Hematopoietic multipotent progenitor cell treated with erythropoietin and hydrocortisone succinate and interleukin-3 and kit ligand, for 4 days (in vitro differentiated cells): ENCODE measurements at regions not wholly inside any gene's neighbourhood (a gene's known extent, or its start where the extent isn't known, plus 50 kb on each side); places are given as distances from the start of the nearest gene placed in this dataset.
"Not testable (repeated sequence)": the region's sequence is repeated elsewhere in the genome, so short reads cannot be mapped to it uniquely, and the experiment has no call there.

Experiments used
- DNase-seq: peaks from one replicate; pipeline ENCODE4 v3.0.0-alpha.2; 2015

- no peak for DNase-seq
Observed at GRCh38 chr10:35959252-35959651, 317.2 kb upstream of the FZD8 start.

DNA sequence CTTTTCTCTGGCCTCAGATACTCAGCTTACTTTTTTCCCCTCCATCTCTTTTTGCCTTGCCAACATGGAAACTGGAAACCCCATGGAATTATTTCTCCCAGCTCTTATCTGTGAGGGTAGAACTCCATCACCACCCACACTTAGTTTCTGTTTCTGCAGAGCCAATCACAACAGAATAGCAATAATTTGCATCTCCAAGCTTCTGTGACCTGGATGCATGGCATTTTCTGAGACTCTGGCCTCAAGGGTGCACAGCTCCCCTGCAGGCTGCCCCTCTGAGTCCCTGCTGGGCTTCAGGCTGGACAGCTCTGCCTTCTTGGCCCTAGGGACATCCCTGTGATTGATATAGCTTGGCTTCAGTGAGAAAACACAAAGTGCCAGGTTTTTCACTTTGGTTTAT, 316.5 kb upstream of the FZD8 start:
- DNase-seq = not testable (repeated sequence)

GRCh38 chr10:35950701-35951100, 308.6 kb upstream of the FZD8 start:
- DNase-seq = no peak

DNA sequence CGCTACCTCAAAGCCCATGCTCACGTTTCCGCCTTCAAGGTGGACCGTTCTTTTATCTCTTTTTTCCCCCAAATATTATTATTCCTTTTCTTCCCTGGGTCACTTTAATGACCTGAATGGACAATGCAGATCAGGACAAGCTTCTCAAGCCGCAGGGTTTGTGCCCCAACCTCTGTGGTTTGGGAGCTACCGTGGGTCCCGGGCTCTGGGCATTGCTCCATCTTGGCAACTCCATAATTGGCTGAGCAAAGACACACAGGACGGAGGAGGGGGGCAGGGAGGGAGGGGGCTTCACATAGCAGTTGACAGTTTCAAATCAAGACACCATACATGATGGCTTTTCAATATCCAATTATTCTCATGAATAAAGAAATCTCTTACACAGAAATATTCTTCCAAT, 308.1 kb upstream of the FZD8 start:
- DNase-seq = no peak

GRCh38 chr10:35949811-35950211, 307.7 kb upstream of the FZD8 start:
- DNase-seq = no peak

DNA sequence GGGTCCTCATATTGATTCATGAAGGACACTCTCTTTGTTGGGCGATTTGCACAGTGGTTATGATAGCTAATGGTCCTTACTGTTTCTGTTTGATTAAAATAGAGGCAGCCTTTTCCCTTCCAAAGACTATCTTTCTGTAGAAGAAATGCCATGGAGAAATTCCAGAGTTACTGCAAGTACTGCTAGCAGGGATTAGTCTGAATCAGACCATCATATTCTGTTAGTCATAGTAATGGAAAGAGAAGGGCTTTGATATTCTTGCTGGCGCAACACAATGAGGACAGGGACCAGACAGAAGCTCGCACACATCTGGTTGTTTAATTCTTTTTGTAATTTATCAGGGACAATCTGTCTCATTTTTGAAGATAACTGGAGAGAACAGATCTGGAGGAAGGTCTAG, 304.5 kb upstream of the FZD8 start:
- no peak for DNase-seq

DNA sequence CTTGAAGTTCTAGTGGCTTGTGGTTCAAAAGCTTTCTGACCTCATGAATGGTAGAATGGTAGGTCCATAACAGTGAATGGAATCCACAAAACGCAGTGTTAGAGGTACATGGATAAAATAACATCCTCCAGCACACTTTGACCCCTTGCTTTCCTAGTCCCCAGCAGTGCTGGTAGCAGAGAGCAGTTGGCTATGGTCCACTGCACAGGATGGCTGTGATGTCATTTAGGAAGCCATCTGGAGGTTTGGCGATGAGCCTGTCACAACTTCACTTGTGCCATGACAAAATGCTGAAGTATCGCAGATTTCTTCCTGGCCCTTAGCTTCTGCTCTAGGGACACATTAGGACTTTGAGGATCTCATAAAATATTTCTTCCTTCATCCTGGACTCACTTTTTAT, 300.0 kb upstream of the FZD8 start:
- no peak for DNase-seq

DNA sequence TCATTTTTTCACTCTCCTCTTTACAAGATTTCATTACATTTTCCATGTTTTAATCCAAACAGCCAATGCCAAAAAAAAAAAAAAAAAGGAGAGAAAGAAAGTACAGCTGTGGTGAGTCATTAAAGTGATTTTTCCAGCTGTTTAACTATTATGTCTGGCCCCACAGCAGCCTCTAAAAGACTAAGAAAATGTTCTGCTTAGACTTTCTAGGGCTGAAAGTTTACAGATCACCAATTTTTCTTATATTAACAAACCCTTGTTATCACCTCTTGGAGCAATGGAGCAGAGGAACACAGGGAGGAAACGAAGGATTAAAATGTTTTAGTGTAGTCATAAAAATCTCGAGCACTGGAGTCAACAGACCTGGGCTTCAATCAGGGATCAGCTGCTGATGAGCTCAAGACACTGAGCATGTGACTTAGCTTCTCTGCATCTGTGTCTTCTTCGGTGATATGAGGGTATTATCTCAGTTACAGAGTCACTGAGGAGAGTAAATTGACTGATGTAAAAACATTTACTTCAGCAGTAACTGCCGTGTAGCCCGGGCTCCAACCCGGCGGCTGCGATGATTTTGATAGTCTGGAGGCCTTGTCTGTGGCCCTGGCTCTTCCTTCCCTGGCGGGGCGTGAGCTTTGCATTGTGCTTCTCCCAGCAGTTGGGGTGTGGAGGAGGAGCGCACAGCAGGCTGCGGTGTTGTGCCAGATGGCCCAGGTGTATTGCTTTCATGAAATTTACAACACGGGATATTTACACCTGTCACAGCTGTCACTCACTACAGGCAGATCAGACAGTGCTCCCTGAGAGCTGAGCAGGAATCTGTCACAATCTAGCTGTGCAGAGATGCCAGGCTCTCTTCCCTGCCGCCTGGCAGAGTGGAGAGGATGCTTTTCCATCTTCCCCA, 298.3 kb upstream of the FZD8 start:
- DNase-seq = no peak

DNA sequence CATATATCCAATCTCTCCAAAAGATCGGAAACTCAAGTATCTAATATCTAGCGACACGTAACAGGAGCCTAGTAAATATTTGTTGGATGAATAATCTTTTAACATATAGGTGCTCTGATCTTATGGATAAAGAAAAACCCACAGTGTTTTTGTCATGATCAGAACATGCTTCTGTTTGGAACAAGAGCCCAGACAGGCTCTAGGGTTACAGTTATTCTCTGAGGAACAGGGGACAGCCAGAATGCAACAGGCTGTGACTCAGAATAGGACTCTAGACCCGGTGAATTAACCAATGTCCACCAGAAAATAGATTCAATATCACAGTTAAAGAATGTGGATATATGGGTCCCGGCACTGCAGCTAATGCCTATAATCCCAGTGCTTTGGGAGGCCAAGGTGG, 296.1 kb upstream of the FZD8 start:
- no peak for DNase-seq

DNA sequence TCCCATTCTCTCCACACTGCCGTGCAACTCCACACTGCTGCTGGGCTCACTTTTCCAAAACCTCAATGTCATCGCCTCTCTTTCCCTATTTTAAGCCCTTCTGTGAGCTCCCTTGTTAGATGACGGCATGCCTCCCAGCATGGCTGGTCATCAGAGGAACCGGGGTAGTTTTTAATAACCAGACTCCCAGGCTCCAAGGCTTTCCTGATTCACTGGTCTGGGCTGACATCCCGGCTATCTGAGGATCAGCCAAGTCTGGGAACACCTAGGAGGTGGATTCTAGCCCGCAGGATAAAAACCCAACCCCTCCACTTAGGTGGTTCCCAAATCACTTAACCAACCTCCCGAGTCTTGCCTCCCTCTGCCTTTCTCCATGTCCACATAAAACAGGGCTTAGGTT, 295.4 kb upstream of the FZD8 start:
- no peak for DNase-seq

GRCh38 chr10:35934642-35934995, 292.5 kb upstream of the FZD8 start:
- no peak for DNase-seq

DNA sequence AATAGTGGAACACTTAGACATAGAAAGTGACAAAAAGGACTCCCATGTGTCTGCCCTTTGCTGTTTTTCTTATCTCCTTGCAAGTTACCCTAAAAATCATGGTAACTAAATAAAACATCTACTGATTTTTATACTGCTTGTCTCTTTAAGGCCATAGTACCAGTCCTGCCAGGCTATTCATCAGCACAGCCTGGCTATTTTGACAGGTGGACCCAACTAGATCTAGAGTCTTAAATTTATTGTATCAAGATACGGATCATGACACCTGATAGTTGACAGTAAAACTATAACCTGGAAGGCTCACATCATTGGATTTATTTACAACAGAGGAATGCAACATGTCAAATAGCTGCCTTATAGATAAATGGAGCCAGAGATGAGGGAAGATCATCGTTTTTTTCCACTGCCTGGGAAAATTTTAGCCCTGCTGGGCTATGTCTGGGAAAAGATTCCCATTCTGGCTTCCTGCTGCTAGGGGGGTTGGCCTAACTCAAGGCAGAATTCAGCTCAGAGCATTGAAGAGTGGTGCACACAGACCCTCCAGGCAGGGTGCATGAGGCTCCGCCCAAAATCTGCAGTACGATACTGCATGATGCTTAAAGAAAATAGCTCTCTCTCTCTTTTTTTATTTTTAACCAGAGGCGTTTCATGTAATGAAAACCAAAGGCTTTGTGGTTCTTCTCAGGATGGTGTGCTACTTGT, 292.0 kb upstream of the FZD8 start:
- DNase-seq = no peak

- no peak for DNase-seq
Observed at GRCh38 chr10:35933491-35933890, 291.4 kb upstream of the FZD8 start.

DNA sequence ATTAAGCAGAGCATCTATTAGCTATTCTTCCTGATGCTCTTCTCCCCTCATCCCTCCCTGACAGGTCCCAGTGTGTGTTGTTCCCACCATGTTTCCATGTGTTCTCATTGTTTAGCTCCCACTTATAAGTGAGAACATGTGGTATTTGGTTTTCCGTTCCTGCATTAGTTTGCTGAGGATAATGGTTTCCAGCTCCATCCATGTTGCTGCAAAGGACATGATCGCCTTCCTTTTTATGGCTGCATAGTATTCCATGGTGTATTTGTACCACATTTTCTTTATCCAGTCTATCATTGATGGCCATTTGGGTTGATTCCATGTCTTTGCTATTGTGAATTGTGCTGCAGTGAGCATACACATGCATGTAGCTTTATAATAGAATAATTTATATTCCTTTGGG, 287.9 kb upstream of the FZD8 start:
- DNase-seq = not testable (repeated sequence)

DNA sequence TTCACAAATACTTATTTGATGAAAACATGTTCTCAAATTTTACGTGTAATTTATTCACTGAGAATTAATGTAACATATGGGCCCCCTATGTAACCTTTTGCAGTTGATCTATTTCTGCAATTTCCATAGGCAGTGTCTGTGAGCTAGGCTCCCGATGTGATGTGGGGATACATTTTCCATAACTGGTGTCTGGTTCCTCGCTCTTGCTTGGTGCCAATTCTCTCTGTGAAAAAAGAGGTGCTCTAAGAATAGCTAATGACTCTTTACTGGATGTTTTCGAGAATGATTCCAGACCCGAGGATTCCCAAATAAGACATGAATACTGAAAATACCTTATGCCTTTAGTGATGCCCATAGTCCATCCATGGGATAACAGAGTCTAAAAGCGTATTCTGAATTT, 286.7 kb upstream of the FZD8 start:
- no peak for DNase-seq

- no peak for DNase-seq
Observed at GRCh38 chr10:35927990-35928488, 285.9 kb upstream of the FZD8 start.

- no peak for DNase-seq
Observed at GRCh38 chr10:35927341-35927740, 285.2 kb upstream of the FZD8 start.

DNA sequence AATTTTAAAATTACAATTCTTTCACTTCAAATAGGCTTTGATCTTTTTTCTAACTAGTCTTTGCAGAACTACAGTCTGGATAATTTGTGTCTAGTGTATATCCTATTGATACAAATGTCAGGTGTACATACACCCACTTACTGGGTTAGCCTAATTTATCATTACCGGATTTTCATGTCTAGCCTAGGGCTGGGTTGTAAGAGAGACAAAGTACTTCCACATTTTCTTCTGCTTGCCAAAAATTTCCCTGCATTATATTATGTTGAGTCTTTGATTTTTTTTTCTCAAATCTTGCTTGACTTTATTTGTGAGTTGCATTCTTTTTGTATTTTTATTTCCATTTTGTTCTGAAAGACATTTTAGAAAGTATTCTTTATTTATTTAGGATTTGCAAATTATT, 284.8 kb upstream of the FZD8 start:
- DNase-seq = no peak

DNA sequence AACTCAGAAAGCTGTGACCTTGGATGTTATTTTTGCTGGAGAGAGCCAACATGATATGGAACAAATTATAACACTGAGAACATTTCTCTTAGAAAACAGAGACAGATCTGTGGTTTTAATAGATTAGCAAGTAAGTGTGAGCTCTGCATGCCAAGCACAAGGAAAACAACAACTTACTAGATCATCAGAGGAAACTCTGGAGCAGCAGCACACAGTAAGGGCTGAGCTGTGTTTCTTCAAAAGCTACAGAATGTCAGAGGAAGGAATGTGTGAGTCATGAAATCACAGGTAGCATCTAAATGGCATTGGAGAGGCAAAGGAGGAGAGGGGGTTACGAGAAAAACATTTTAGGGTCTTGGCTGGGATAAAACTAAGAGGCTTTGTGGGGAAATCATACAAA, 283.4 kb upstream of the FZD8 start:
- no peak for DNase-seq

GRCh38 chr10:35924759-35925158, 282.7 kb upstream of the FZD8 start:
- DNase-seq = no peak

DNA sequence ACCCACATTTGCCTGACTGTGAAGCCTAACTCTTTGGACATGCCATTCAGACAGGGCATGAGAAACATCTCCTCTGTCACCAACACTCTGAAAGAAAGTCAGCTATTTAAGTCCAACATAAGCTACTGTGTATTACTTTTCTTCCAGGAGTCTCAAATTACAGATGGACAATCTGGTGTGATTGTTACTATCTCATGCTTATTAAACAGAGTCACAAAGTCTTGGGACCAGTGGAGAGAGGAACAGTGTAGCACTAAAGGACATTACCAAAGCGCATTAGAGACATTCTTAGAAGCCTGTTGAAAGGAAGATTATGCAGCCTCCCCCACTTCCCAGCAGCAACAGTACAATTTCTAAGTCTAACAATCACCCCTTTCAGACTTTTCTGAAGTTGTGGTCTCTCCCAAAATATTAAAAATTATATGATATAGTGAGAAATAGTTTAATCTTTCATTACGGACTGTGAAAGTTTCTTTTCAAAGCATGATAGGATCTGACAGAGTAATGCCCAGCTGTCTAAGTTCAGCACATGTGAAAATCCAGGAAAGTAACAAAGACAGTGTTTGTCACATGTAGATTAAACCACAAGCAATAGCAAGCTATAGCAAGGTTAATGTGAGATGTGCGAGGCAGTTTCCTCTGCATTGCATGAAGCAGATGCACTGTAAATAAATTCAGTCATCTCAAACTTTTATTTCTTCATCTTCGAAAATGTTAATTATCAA, 280.9 kb upstream of the FZD8 start:
- DNase-seq = no peak

DNA sequence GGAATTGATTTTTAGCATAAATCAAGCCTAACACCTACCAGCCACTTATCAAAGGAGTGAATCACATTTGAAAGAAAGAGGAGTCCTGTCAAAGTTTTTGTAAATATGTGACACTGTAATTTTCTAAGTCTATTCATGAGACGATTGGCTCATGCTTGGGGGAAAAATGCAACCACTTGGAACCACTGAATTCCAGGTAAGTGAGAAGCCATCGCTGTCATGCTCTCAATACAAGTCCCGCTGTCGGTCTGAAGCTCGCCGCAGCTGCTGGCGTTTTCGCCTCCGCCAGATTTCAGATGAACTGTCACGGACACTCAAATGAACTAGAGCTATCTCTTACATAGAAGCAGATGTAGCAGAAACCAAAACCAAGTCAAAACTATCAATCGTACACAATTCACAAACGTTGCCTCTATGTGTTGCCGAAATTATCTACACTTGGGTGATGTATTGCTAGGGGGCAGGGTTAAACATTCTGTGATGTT, 279.8 kb upstream of the FZD8 start:
- no peak for DNase-seq

DNA sequence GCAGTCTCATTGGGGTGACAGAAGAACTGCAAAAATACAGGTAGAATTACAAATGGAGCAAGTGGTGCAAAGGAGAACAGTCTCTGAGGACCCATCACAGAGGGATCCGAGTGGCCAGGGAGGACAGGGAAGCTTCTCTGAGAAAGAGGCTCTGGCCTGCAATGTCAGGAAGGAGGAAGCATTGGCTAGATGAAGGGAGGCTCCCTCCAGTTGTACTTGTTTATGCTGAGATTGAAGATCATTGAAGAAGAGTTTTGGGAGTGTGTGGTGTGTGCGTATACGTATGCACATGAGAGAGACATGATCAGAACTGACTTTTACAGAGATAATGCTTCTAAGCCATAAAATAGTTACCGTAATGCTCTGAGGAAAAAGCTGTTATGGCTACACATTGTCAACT, 274.7 kb upstream of the FZD8 start:
- DNase-seq = no peak

DNA sequence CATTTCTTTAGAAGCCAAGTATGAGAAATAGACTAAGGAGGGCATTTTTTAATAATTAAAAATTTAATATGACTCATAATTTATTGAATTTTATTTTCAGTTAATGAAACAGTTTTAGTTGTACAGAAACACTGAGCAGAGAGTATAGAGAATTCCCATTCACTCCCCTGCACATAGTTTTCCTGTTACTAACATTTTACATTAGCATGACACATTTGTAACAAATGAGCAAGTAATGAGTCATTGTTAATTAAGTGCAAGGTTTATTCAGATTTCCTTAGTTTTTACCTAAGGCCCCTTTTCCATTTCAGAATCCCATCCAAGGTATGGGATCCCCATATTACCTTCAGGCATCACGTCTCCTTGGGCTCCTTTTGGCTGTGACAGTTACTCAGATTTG, 271.5 kb upstream of the FZD8 start:
- DNase-seq = no peak
